HG03520 (cell line): ENCODE measurements at regions not wholly inside any gene's neighbourhood (a gene's known extent, or its start where the extent isn't known, plus 50 kb on each side); places are given as distances from the start of the nearest gene placed in this dataset.
A peak's percentile ranks its signal among the peaks of the same experiment; 100 is the strongest.

Experiments used
- ATAC-seq: cut with Tn5 transposase; IDR thresholded peaks from one replicate; pipeline ENCODE4 v1.9.1; 2021; ENCODE audit warnings: mild to moderate bottlenecking, moderate library complexity; ENCODE audit not compliant: unreplicated experiment

GRCh38 chr12:94722664-94723063 is 72.3 kb upstream of the TMCC3 start:
- ATAC-seq, result no peak

- peak; percentile 82 for ATAC-seq
These were observed 70.8 kb upstream of the TMCC3 start for GRCh38 chr12:94721173-94721572.

- no peak for ATAC-seq
These were observed 67.8 kb upstream of the TMCC3 start for GRCh38 chr12:94718114-94718513.

GRCh38 chr12:94717656-94718055 is 67.3 kb upstream of the TMCC3 start:
- no peak for ATAC-seq

- ATAC-seq, result no peak
These were observed 66.8 kb upstream of the TMCC3 start for GRCh38 chr12:94717108-94717507.

- no peak for ATAC-seq
These were observed 66.0 kb upstream of the TMCC3 start for GRCh38 chr12:94716339-94716738.

GRCh38 chr12:94714378-94715114 is 64.2 kb upstream of the TMCC3 start:
- ATAC-seq, result no peak

- no peak for ATAC-seq
These were observed 62.6 kb upstream of the TMCC3 start for GRCh38 chr12:94712815-94713515.

- no peak for ATAC-seq
These were observed 60.6 kb upstream of the TMCC3 start for GRCh38 chr12:94710933-94711332.

GRCh38 chr12:94707892-94708291 is 57.5 kb upstream of the TMCC3 start:
- ATAC-seq, result no peak

- ATAC-seq, result no peak
These were observed 56.7 kb upstream of the TMCC3 start for GRCh38 chr12:94707036-94707435.

GRCh38 chr12:94706250-94706661 is 55.9 kb upstream of the TMCC3 start:
- no peak for ATAC-seq

GRCh38 chr12:94705676-94706075 is 55.3 kb upstream of the TMCC3 start:
- no peak for ATAC-seq

GRCh38 chr12:94704452-94705306 is 54.3 kb upstream of the TMCC3 start:
- ATAC-seq, result no peak

GRCh38 chr12:94702696-94703095 is 52.3 kb upstream of the TMCC3 start:
- ATAC-seq, result no peak

- ATAC-seq, result no peak
These were observed 51.4 kb upstream of the TMCC3 start for GRCh38 chr12:94701711-94702110.

- ATAC-seq, result no peak
These were observed 50.3 kb upstream of the TMCC3 start for GRCh38 chr12:94700662-94701061.
